Trophoblast cell (in vitro differentiated cells and primary cell): ENCODE measurements at regions not wholly inside any gene's neighbourhood (a gene's known extent, or its start where the extent isn't known, plus 50 kb on each side); places are given as distances from the start of the nearest gene placed in this dataset.

Source experiments
- DNase-seq, 2 donors: peaks; one replicate each; pipeline ENCODE4 v3.0.0-alpha.2; 2016
- H2AFZ ChIP-seq: 2 replicates; pipeline ENCODE4 v1.6.1; 2013; ENCODE audit warnings: low read length, moderate library complexity, mild to moderate bottlenecking; ENCODE audit not compliant: insufficient read depth, poor library complexity
- H2AK5ac ChIP-seq: 2 replicates; pipeline ENCODE4 v1.6.1; 2013; ENCODE audit warnings: mild to moderate bottlenecking, low read length
- H2BK120ac ChIP-seq: 2 replicates; pipeline ENCODE4 v1.6.1; 2013; ENCODE audit warnings: low read length, mild to moderate bottlenecking, moderate library complexity; ENCODE audit not compliant: insufficient read depth, poor library complexity
- H2BK12ac ChIP-seq: 2 replicates; pipeline ENCODE4 v1.6.1; 2013; ENCODE audit warnings: mild to moderate bottlenecking, low read length, moderate library complexity
- H2BK5ac ChIP-seq: 2 replicates; pipeline ENCODE4 v1.6.1; 2013; ENCODE audit warnings: low read length, low read depth, moderate library complexity, mild to moderate bottlenecking; ENCODE audit not compliant: poor library complexity
- H3K14ac ChIP-seq: 2 replicates; pipeline ENCODE4 v1.6.1; 2013; ENCODE audit warnings: mild to moderate bottlenecking, low read length
- H3K18ac ChIP-seq: 2 replicates; pipeline ENCODE4 v1.6.1; 2013; ENCODE audit warnings: mild to moderate bottlenecking, low read length
- H3K23ac ChIP-seq: 2 replicates; pipeline ENCODE4 v1.6.1; 2013; ENCODE audit warnings: low read length
- H3K27ac ChIP-seq: 2 replicates; pipeline ENCODE4 v1.5.1; 2013; ENCODE audit warnings: low read depth, mild to moderate bottlenecking, inconsistent platforms, low read length, moderate library complexity
- H3K27me3 ChIP-seq: 2 replicates; pipeline ENCODE4 v1.6.1; 2013; ENCODE audit warnings: inconsistent platforms, mild to moderate bottlenecking, low read length, moderate library complexity; ENCODE audit not compliant: insufficient read depth
- H3K36me3 ChIP-seq, 2 experiments: 1 replicate in 1 of 2; 2 replicates in 1 of 2; pipeline ENCODE4 v1.6.1; 2013; ENCODE audit warnings: low read length in 2 of 2, mild to moderate bottlenecking in 2 of 2, moderate library complexity in 1 of 2; ENCODE audit not compliant: insufficient read depth in 2 of 2, control insufficient read depth in 1 of 2
- H3K4ac ChIP-seq: 2 replicates; pipeline ENCODE4 v1.6.1; 2013; ENCODE audit warnings: low read depth, mild to moderate bottlenecking, low read length, moderate library complexity
- H3K4me1 ChIP-seq, 2 experiments: 1 replicate in 1 of 2; 2 replicates in 1 of 2; pipeline ENCODE4 v1.6.1; 2013; ENCODE audit warnings: low read length in 2 of 2, mild to moderate bottlenecking in 2 of 2, moderate library complexity in 1 of 2; ENCODE audit not compliant: insufficient read depth in 2 of 2, control insufficient read depth in 1 of 2
- H3K4me2 ChIP-seq: 2 replicates; pipeline ENCODE4 v1.6.1; 2013; ENCODE audit warnings: inconsistent platforms, mild to moderate bottlenecking, low read length, moderate library complexity
- H3K4me3 ChIP-seq: 2 replicates; pipeline ENCODE4 v1.5.1; 2013; ENCODE audit warnings: mild to moderate bottlenecking, low read depth, low read length, inconsistent platforms
- H3K79me1 ChIP-seq: one replicate; pipeline ENCODE4 v1.6.1; 2013; ENCODE audit warnings: low read length
- H3K79me2 ChIP-seq: 2 replicates; pipeline ENCODE4 v1.6.1; 2013; ENCODE audit warnings: low read length, mild to moderate bottlenecking; ENCODE audit not compliant: control insufficient read depth, insufficient read depth, poor library complexity
- H3K9ac ChIP-seq: 2 replicates; pipeline ENCODE4 v1.6.1; 2013; ENCODE audit warnings: mild to moderate bottlenecking, low read length
- H3K9me3 ChIP-seq: 2 replicates; pipeline ENCODE4 v1.6.1; 2013; ENCODE audit warnings: low read depth, mild to moderate bottlenecking, control low read depth, inconsistent platforms, low read length; ENCODE audit not compliant: insufficient read depth
- H4K12ac ChIP-seq: 2 replicates; pipeline ENCODE4 v1.6.1; 2013; ENCODE audit warnings: low read depth, mild to moderate bottlenecking, low read length, moderate library complexity
- H4K8ac ChIP-seq: 2 replicates; pipeline ENCODE4 v1.6.1; 2013; ENCODE audit warnings: low read depth, mild to moderate bottlenecking, low read length, moderate library complexity
- H4K91ac ChIP-seq: one replicate; pipeline ENCODE4 v1.6.1; 2013; ENCODE audit warnings: low read depth, mild to moderate bottlenecking, low read length, moderate library complexity
- WGBS: extraction: QIAGEN DNeasy Blood & Tissue Kit; methylation state at CpG from one replicate; pipeline ENCODE4 v1.1.7; 2013; ENCODE audit warnings: missing lambda C conversion rate; ENCODE audit not compliant: insufficient read length, insufficient coverage; ENCODE audit errors: extremely low coverage; 5-methylcytosine and 5-hydroxymethylcytosine counted together

DNA sequence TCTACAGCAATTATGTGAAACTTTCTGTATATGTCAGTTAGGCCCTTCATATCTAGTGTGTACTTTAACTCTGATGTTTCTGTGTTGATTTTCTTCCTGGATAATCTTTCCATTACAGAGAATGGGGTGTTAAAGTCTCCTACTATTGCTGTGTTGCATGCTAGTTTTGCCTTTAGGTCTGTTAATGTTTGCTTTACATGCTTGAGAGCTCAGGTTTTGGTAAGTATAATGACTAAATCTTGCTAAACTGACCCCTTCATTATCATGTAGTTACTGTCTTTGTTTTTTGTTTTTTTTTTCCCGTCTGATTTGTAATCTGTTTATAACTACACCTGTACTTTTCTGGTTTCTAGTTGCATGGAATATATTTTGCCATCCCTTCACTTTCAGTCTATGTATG is 63.6 kb upstream of the UGT2B15 start:
- no peak for DNase-seq
- H3K4me1 ChIP-seq: no peaks in the 10 kb centered on the region
- no peak overlapping the region for H3K4me3 ChIP-seq
- H3K79me2 ChIP-seq: no peaks in the 10 kb centered on the region
- H2AK5ac ChIP-seq: no peak overlapping the region
- peaks cover 2% of the 10 kb centered on the region for H3K9me3 ChIP-seq
- H4K8ac ChIP-seq: no peak overlapping the region
- no peaks in the 10 kb centered on the region for H3K36me3 ChIP-seq
- H3K27me3 ChIP-seq: no peaks in the 10 kb centered on the region
- H3K27ac ChIP-seq: no peak overlapping the region
- H3K9ac ChIP-seq: no peak overlapping the region
- H3K23ac ChIP-seq: no peak overlapping the region
- H2BK120ac ChIP-seq: no peak overlapping the region
- H3K4ac ChIP-seq: no peak overlapping the region
- WGBS: no CpG with 5 or more reads among the region's 1 CpG
- H3K4me2 ChIP-seq: no peak overlapping the region
- no peak overlapping the region for H4K12ac ChIP-seq
- H3K14ac ChIP-seq: no peak overlapping the region
- no peak overlapping the region for H2BK5ac ChIP-seq
- H3K79me1 ChIP-seq: no peaks in the 10 kb centered on the region
- H2AFZ ChIP-seq: no peak overlapping the region
- H4K91ac ChIP-seq: no peak overlapping the region
- no peak overlapping the region for H3K18ac ChIP-seq
- H2BK12ac ChIP-seq: no peak overlapping the region

DNA sequence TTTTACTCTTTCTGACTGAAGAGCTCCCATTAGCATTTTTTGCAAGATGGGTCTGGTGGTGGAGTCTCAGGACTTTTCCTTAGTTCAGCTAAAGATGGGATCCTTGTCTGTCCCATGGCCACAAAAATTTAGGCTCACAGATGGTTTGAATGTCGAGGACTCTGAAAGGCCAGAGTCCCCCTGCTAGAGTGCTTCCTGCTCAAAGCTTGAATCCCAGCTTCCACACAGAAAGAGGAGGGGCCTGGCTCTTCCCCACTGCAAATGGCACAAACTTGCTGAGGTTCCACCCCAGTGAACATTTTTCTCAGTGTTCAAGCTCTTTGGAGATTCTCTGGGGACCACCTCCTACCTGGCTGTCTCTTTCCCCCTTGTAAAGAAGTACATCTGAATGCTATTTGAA is 64.7 kb upstream of the UGT2B15 start:
- Histone ChIP-seq H2BK12ac (no peak overlapping the region), H3K14ac (no peak overlapping the region), H3K4me3 (no peak overlapping the region), H3K18ac (no peak overlapping the region), H2AK5ac (no peak overlapping the region), H2AFZ (no peak overlapping the region), H3K4me2 (no peak overlapping the region), H4K12ac (no peak overlapping the region), H3K27me3 (no peaks in the 10 kb centered on the region), H3K79me2 (no peaks in the 10 kb centered on the region), H3K79me1 (no peaks in the 10 kb centered on the region), H3K9ac (no peak overlapping the region), H3K4ac (no peak overlapping the region), H4K8ac (no peak overlapping the region), H3K23ac (no peak overlapping the region), H4K91ac (no peak overlapping the region), H3K27ac (no peak overlapping the region), H2BK5ac (no peak overlapping the region), H3K36me3 (no peaks in the 10 kb centered on the region), H2BK120ac (no peak overlapping the region), H3K4me1 (no peaks in the 10 kb centered on the region), H3K9me3 (peaks cover 2% of the 10 kb centered on the region)
- no CpG with 5 or more reads among the region's 1 CpG for WGBS
- DNase-seq: no peak

DNA sequence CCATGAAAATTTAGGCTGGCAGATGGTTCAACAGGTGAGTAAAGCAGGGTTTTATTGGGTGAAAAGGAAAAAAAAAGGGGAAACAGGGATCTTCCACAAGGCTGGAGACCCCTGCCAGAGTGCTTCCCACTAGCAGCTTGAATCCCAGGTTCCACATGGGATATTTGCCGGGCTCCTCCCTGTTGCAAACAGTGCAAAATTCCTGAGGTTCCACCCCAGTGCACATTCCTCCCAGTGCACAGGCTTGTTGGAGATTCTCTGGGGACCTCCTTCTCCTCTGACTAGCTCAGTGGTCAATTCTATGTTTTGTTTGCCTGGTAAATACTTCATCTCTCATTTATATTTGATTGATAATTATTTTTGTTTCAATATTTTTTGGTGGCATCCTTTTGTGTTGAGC is 66.4 kb upstream of the UGT2B15 start:
- no CpG with 5 or more reads among the region's 1 CpG for WGBS
- H2BK12ac ChIP-seq: no peak overlapping the region
- no peak overlapping the region for H3K18ac ChIP-seq
- H2AK5ac ChIP-seq: no peak overlapping the region
- H2BK5ac ChIP-seq: no peak overlapping the region
- no peak overlapping the region for H2AFZ ChIP-seq
- H3K9ac ChIP-seq: no peak overlapping the region
- no peaks in the 10 kb centered on the region for H3K79me1 ChIP-seq
- no peak overlapping the region for H4K12ac ChIP-seq
- H2BK120ac ChIP-seq: no peak overlapping the region
- H3K9me3 ChIP-seq: no peaks in the 10 kb centered on the region
- no peak for DNase-seq
- H3K4me2 ChIP-seq: no peak overlapping the region
- H3K27ac ChIP-seq: no peak overlapping the region
- no peaks in the 10 kb centered on the region for H3K36me3 ChIP-seq
- H4K8ac ChIP-seq: no peak overlapping the region
- H3K23ac ChIP-seq: no peak overlapping the region
- H3K4me3 ChIP-seq: no peak overlapping the region
- no peaks in the 10 kb centered on the region for H3K79me2 ChIP-seq
- no peak overlapping the region for H3K4ac ChIP-seq
- no peaks in the 10 kb centered on the region for H3K27me3 ChIP-seq
- H4K91ac ChIP-seq: no peak overlapping the region
- no peaks in the 10 kb centered on the region for H3K4me1 ChIP-seq
- H3K14ac ChIP-seq: no peak overlapping the region

DNA sequence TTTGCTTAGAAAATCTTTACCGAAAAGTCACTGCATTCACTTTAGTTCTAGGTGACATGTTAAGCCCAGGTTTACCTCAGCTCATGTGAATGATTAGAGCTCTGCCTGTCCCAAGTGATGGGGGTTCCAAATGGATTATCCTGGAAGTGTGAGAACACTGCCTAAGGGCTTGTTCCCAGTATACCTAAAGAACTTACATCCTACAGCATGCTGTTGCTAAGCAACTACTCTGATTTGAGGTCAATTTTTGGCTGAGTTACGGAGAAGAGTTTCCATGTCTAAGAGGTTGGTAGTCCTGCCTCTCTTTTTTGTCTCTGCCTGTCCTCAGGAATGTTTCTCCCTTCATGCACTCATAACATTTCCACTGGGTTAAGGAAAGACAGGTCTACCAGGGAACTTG is 67.6 kb upstream of the UGT2B15 start:
- Histone ChIP-seq H3K79me2 (no peaks in the 10 kb centered on the region), H3K4me3 (no peak overlapping the region), H2AFZ (no peak overlapping the region), H3K27ac (no peak overlapping the region), H3K9me3 (no peaks in the 10 kb centered on the region), H3K4me1 (no peaks in the 10 kb centered on the region), H3K23ac (no peak overlapping the region), H3K18ac (no peak overlapping the region), H4K12ac (no peak overlapping the region), H3K4me2 (no peak overlapping the region), H3K9ac (no peak overlapping the region), H3K14ac (no peak overlapping the region), H2AK5ac (no peak overlapping the region), H2BK120ac (no peak overlapping the region), H3K79me1 (no peaks in the 10 kb centered on the region), H4K8ac (no peak overlapping the region), H2BK5ac (no peak overlapping the region), H4K91ac (no peak overlapping the region), H3K4ac (no peak overlapping the region), H2BK12ac (no peak overlapping the region), H3K27me3 (no peaks in the 10 kb centered on the region), H3K36me3 (no peaks in the 10 kb centered on the region)
- WGBS: no CpG with 5 or more reads among the region's 2 CpGs
- DNase-seq: no peak
